Liver (tissue), 3 donors: ENCODE measurements at regions not wholly inside any gene's neighbourhood (a gene's known extent, or its start where the extent isn't known, plus 50 kb on each side); places are given as distances from the start of the nearest gene placed in this dataset.

ENCODE experiments used
- ATF3 ChIP-seq: IDR thresholded peaks from 2 replicates; pipeline ENCODE4 v1.6.1; 2016; ENCODE audit warnings: antibody characterized with exemption
- CTCF ChIP-seq: fragments of 150-350 bp; IDR thresholded peaks from 2 replicates; pipeline ENCODE4 v1.5.1; 2017; ENCODE audit warnings: improper control_type of control experiment, low read depth, low read length; ENCODE audit not compliant: missing input control
- GABPA ChIP-seq, 2 donors: IDR thresholded peaks in 1 of 2; conservative IDR thresholded peaks in 1 of 2; 2 replicates each; pipeline ENCODE4 v1.6.1; 2016; ENCODE audit warnings: antibody characterized with exemption in 2 of 2, mild to moderate bottlenecking in 1 of 2, moderate library complexity in 1 of 2
- HNF4A ChIP-seq, 2 donors: conservative IDR thresholded peaks; 2 replicates each; pipeline ENCODE4 v1.6.1; 2016; ENCODE audit warnings: antibody characterized with exemption in 2 of 2, mild to moderate bottlenecking in 2 of 2
- JUND ChIP-seq, 2 donors: IDR thresholded peaks; 2 replicates each; pipeline ENCODE4 v1.6.1; 2016; ENCODE audit warnings: antibody characterized with exemption in 2 of 2
- MAX ChIP-seq: IDR thresholded peaks from 2 replicates; pipeline ENCODE4 v1.6.1; 2016; ENCODE audit warnings: antibody characterized with exemption
- RAD21 ChIP-seq, 2 donors: IDR thresholded peaks; 2 replicates each; pipeline ENCODE4 v1.6.1; 2016; ENCODE audit warnings: antibody characterized with exemption in 2 of 2, mild to moderate bottlenecking in 2 of 2
- REST ChIP-seq: IDR thresholded peaks from 2 replicates; pipeline ENCODE4 v1.6.1; 2016; ENCODE audit warnings: antibody characterized with exemption, mild to moderate bottlenecking
- RXRA ChIP-seq, 2 donors: IDR thresholded peaks; 2 replicates each; pipeline ENCODE4 v1.6.1; 2017 to 2018; ENCODE audit warnings: antibody characterized with exemption in 2 of 2, mild to moderate bottlenecking in 1 of 2
- SP1 ChIP-seq: IDR thresholded peaks from 2 replicates; pipeline ENCODE4 v1.6.1; 2018; ENCODE audit warnings: antibody characterized with exemption, mild to moderate bottlenecking
- ZBTB33 ChIP-seq: IDR thresholded peaks from 2 replicates; pipeline ENCODE4 v1.6.1; 2016; ENCODE audit warnings: antibody characterized with exemption
- donor health status: healthy.
- donor health status: healthy.

- TF ChIP-seq CTCF = no peak
- no peak for TF ChIP-seq REST
- no peak for TF ChIP-seq RXRA (IDR thresholded peaks at IDR 0.05)
- no peak for TF ChIP-seq MAX
- no peak for TF ChIP-seq HNF4A (conservative IDR thresholded peaks at IDR 0.05)
- TF ChIP-seq ATF3 = no peak
- no peak for TF ChIP-seq RAD21 (IDR thresholded peaks at IDR 0.05)
- TF ChIP-seq ZBTB33 = no peak
- TF ChIP-seq GABPA (IDR thresholded peaks at IDR 0.05 in 1 of 2, conservative IDR thresholded peaks at IDR 0.05 in 1 of 2) = no peak
- TF ChIP-seq JUND (IDR thresholded peaks at IDR 0.05) = no peak
- no peak for TF ChIP-seq SP1
Observed at GRCh38 chr4:32106767-32107166, 1386.6 kb downstream of the PCDH7 start.
